ENCODE measurements at regions not wholly inside any gene's neighbourhood (a gene's known extent, or its start where the extent isn't known, plus 50 kb on each side); places are given as distances from the start of the nearest gene placed in this dataset.
"Not testable (repeated sequence)": the region's sequence is repeated elsewhere in the genome, so short reads cannot be mapped to it uniquely, and the experiment has no call there.

- TF ChIP-seq CTCF (conservative IDR thresholded peaks at IDR 0.05; ENCODE audit: control insufficient read depth, insufficient read depth, low read depth, low read length), result no peak
- DNase-seq (ENCODE audit: low read depth), result no peak
- H3K4me3 ChIP-seq (ENCODE audit: control insufficient read depth, low read depth, low read length), result no peak overlapping the region
Observed at GRCh38 chr6:76565932-76566331, 493.5 kb upstream of the IMPG1 start.

GRCh38 chr6:76562371-76562770 is 489.9 kb upstream of the IMPG1 start:
- DNase-seq (ENCODE audit: low read depth); H3K4me3 ChIP-seq (ENCODE audit: control insufficient read depth, low read depth, low read length): not testable (repeated sequence)

GRCh38 chr6:76560851-76561755 is 488.6 kb upstream of the IMPG1 start:
- not testable (repeated sequence) for H3K4me3 ChIP-seq (ENCODE audit: control insufficient read depth, low read depth, low read length); DNase-seq (ENCODE audit: low read depth)

GRCh38 chr6:76553256-76553655 is 480.8 kb upstream of the IMPG1 start:
- TF ChIP-seq CTCF (conservative IDR thresholded peaks at IDR 0.05; ENCODE audit: control insufficient read depth, insufficient read depth, low read depth, low read length), result no peak
- DNase-seq (ENCODE audit: low read depth), result no peak
- H3K4me3 ChIP-seq (ENCODE audit: control insufficient read depth, low read depth, low read length), result no peak overlapping the region

GRCh38 chr6:76552268-76552667 is 479.8 kb upstream of the IMPG1 start:
- no peak for TF ChIP-seq CTCF (conservative IDR thresholded peaks at IDR 0.05; ENCODE audit: control insufficient read depth, insufficient read depth, low read depth, low read length)
- H3K4me3 ChIP-seq (ENCODE audit: control insufficient read depth, low read depth, low read length), result no peak overlapping the region
- no peak for DNase-seq (ENCODE audit: low read depth)

GRCh38 chr6:76533661-76534060 is 461.2 kb upstream of the IMPG1 start:
- TF ChIP-seq CTCF (conservative IDR thresholded peaks at IDR 0.05; ENCODE audit: control insufficient read depth, insufficient read depth, low read depth, low read length), result no peak
- no peak for DNase-seq (ENCODE audit: low read depth)

GRCh38 chr6:76532647-76533046 is 460.2 kb upstream of the IMPG1 start:
- no peak for TF ChIP-seq CTCF (conservative IDR thresholded peaks at IDR 0.05; ENCODE audit: control insufficient read depth, insufficient read depth, low read depth, low read length)
- no peak overlapping the region for H3K4me3 ChIP-seq (ENCODE audit: control insufficient read depth, low read depth, low read length)
- no peak for DNase-seq (ENCODE audit: low read depth)

More at GRCh38 chr6:76533661-76534060, 461.2 kb upstream of the IMPG1 start:
- H3K4me3 ChIP-seq (ENCODE audit: control insufficient read depth, low read depth, low read length), result no peak overlapping the region

GRCh38 chr6:76518443-76518842 is 446.0 kb upstream of the IMPG1 start:
- DNase-seq (ENCODE audit: low read depth), result no peak
- no peak for TF ChIP-seq CTCF (conservative IDR thresholded peaks at IDR 0.05; ENCODE audit: control insufficient read depth, insufficient read depth, low read depth, low read length)
- no peak overlapping the region for H3K4me3 ChIP-seq (ENCODE audit: control insufficient read depth, low read depth, low read length)
